GM19239 (cell line): ENCODE measurements at regions not wholly inside any gene's neighbourhood (a gene's known extent, or its start where the extent isn't known, plus 50 kb on each side); places are given as distances from the start of the nearest gene placed in this dataset.

Source experiments
- DNase-seq: peaks from one replicate; pipeline ENCODE4 v3.0.0; 2011; ENCODE audit warnings: low spot score; ENCODE audit not compliant: insufficient read length
- FAIRE-seq: peaks from 2 replicates; lab custom pipeline; 2011; peaks lifted over from hg19 to GRCh38; lab: Jason Lieb, UNC

DNA sequence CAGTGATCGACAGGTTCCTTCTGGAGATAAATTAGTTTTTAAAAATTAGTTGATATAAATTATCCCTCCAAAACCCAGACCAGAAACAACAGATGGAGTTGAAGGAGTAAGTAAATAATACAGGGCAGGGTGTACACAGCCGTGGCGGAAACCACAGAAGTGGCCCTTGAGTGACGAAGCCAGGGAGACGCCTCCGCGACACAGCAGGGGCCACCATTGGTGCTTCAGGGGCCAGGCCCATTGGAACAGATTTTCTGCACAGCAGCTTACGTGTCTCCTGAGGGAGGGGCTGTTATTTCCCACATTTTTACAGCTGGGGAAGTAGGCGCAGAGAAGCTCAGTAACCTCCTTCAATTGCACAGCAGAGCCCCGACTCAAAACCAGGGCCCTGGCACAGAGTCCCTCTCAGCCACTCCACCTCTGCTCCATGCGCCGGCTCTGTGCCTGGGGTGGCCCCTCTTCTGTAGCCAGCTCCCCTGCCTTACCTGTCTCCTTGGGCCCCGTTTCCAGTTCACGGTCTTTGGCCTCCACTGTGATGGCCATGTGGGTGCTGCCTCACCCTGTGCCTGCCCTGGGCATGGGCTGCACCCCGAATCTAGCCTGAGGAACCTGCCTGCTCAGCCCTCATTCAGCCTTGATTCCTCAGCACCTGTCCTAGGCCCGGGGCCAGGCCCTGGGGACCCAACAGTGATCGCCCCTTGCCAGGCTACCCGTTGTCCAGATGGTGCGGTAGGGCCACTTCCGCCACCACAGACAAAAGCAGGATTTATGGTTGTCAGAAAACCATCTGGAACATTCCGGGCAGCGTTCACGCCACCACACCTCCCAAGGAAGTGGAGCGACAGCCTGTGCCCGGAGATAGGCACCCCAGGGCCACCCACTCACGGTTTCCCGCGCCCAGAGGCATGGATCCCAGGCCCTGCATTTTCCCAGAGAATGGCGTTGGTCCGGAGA lies 128.5 kb upstream of the GSE1 start:
- FAIRE-seq (no peak), DNase-seq (no peak)

DNA sequence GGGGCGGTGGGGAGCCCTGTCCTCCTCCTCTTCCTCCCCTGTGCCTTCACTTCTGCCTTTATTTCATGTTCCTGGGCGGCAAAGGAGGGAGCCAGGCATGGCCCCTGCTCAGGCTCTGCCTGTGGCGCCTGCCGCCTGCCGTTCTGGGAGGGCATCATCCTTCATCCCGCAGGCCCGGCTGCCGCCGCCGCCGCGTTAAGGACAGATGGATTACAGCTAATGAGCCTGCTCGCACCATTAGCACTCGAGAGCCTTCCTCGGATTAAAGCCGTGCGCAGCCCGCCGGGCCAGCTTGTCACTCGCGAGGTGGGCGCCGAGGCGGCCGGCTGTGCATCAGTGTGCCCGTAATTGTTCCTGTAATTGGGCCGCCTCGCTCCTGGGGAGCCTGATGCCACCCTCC lies 127.7 kb upstream of the GSE1 start:
- no peak for DNase-seq

DNA sequence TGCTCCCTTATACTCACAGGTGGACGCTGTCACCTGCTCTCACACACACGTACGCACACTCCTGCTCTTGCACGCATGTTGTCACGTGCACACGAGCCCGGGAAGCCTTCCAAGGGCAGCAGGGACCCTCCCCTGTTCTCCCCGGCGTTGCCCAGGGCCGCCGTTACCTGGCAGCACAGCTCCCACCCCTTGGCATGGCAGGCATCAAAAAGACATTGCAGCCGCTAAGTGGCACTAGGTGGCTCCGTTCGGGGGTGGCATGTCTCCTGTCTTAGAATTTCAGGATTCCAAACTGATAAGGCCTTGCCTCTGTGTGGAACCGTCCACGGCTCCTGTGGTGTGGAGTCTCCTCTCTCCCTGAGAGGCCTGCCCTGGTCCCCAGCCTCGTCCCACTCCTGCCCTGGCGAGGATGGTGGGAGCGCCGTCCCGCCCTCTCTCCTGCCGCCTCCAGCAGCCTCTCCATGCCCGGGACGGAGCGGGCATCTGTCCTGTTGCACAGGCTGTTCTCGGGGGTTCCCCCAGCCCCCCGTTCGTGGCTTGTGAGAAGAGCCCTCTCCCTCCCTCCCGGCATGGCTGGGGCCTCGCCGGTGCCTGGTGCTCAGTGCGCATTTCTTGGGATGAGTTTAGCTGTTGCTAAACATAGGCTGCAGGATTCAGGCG lies 126.7 kb upstream of the GSE1 start:
- DNase-seq (no peak), FAIRE-seq (no peak)

More for the DNA sequence above, 127.7 kb upstream of the GSE1 start:
- no peak for FAIRE-seq

GRCh38 chr16:85488414-85488813 lies 124.7 kb upstream of the GSE1 start:
- no peak for DNase-seq
- FAIRE-seq = no peak

DNA sequence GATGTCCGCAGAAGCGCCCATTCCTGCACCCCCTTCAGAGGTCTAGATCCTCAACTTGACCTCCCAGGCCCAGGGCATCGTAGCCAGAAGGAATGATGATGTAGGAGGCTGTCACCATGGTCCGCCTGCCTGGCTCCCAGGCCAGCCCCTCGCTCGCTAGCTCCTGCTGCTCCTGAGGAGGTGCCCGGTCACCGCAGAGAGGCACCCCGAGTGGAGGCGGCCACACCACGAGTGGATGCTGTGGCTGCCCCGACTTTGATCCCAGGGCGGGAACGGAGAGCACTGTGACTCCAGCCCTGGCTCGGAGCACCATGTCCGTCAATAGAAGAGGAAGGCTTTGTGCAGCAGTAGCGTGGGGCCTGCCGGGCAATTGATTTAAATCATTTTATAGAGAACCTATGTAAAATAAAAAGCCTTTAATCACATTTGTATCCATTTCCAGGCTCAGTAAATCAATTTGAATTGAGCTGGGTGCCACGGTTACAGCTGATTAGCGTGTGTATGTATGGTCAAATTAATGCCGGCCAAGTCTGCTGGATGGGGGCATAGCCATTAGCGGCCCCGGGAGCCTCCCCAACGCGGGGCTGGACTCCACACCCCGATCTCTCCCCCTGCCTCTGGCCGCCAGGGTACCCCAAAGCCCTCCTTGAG lies 122.6 kb upstream of the GSE1 start:
- FAIRE-seq (no peak), DNase-seq (no peak)

DNA sequence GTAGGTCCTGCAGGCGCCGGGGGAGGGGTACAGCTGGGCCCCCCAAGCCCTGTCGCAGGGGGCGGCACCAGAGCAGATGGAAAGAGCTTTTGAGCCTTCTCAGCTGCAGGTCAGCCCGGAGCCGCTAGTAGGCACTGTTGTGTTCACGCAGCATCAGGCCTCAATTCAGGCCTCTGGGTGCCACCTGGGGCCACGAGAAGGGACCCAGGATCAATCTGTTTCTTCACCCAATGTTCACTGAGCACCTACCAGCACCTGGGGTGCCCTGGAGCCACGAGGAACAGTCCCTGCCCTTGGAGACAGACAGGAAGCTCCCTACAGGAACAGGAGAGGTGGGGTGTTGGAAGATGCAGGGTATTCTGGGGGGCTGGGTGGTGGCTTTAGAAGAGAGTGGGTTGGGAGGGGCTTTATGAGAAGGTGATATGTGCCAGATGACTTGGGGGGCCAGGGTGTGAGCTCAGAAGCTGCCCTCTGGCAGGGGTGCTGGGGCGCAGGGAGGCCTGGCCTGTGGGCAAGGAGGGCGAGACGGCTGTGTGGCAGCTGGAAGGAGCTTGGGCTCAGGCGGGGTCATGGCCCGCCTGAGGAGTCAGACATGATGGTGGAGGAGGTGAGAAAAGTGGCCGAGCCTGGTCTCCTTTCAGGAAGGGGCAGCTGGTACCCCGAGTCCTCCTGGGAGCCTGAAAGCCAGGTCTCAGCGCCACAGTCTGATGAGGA lies 121.9 kb upstream of the GSE1 start:
- FAIRE-seq = no peak
- DNase-seq = peak; percentile 82

DNA sequence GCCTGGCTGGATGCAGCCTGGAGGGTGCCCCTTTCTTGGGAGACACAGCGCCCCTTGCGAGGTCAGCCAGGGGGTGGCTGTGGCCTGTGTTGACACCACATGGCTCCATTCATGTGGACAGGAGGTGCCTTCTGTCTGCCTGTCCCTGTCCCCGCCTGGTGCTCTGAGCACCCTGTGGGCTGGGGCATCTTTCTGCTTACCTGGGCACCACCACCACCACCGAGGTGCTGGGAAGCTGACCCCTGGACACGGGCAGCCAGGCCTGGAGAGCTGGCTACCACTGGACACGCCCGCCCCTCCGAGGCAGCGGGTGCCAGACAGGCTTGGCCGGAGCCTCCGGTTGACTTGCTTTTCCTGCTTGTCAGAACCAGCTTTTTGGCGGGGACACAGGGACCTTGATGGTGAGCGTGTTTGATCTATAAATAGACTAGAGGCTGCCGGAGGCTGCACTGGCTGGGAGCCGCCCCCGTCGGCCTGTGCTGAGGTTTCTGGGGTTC lies 121.3 kb upstream of the GSE1 start:
- no peak for DNase-seq
- FAIRE-seq = no peak

GRCh38 chr16:85492295-85492864 lies 120.7 kb upstream of the GSE1 start:
- no peak for FAIRE-seq
- no peak for DNase-seq

- no peak for DNase-seq
- FAIRE-seq = no peak
Observed at GRCh38 chr16:85494315-85494714, 118.8 kb upstream of the GSE1 start.

DNA sequence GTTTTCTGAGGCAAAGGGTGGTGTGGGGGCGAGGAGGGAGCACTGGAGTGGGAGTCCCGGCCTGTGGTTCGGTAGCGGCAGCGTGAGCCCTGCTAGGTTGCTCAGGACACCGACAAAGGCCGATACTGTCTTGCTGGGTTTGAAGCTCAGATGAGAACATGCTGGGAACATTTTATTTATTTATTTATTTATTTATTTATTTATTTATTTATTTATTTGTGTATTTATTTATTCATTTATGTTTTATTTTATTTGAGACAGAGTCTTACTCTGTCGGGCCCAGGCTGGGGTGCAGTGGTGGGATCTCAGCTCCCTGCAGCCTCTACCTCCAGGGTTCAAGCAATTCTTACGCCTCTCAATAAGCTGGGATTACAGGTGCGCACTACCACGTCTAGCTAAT lies 117.9 kb upstream of the GSE1 start:
- FAIRE-seq (no peak), DNase-seq (no peak)

- FAIRE-seq = no peak
Observed at GRCh38 chr16:85495823-85496538, 117.1 kb upstream of the GSE1 start.

DNA sequence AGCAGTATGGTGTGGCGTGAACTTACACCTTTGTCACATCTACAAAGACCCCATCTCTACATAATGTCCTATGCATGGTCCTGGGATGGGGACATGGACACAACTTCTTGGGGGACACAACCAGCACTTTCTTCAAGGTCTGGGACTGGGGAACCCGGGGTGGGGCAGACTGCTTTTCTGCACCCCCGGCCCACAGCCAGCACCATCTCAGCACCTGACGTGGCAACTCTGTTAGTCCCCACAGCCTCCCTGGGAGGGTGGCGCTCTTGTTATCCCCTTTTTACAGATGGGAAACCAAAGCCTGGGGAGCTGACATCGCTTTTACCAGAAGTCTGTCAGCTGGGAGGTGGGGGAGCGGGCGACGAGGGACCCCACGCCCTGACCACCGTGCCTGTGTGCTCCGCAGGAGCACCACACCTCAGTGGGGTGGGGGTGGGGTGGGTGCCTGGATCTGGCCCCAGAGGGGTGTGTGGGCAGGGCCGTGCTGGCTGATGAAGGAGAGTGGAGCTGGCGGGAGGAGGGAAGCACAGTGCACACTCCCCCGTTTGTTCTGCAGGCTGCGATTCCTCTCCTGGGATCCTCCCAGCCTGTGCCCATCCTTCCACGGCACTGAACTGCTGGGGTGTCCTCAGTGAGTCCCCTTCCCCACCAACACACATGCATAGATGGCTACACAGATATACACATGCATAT lies 115.4 kb upstream of the GSE1 start:
- FAIRE-seq = no peak

More at GRCh38 chr16:85495823-85496538, 117.1 kb upstream of the GSE1 start:
- no peak for DNase-seq

GRCh38 chr16:85498607-85499006 lies 114.5 kb upstream of the GSE1 start:
- FAIRE-seq (no peak), DNase-seq (no peak)

More for the DNA sequence above, 115.4 kb upstream of the GSE1 start:
- DNase-seq = no peak

DNA sequence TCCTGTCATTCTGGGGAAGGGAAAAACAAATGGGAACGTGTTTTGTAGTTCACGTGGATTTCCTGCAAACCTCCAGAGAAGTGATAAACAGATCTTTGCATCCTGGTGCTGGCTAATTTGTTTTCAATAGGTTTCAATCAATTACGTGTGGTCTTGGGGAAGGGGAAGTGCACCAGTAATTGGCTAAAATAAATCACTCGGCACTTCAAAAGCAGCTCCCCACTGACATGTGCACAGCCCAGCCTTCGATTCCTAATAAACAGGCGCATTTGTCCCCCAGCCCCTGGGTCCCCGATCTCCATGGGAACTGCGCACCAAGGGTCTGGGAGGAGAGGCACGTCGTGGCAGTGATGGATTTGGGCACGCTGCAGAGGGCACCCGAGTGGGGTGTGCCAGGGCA lies 112.9 kb upstream of the GSE1 start:
- DNase-seq (no peak), FAIRE-seq (no peak)

GRCh38 chr16:85501900-85502299 lies 111.2 kb upstream of the GSE1 start:
- no peak for FAIRE-seq
- DNase-seq = no peak

- DNase-seq (no peak), FAIRE-seq (no peak)
Observed at GRCh38 chr16:85502357-85502756, 110.8 kb upstream of the GSE1 start.

GRCh38 chr16:85503679-85504231 lies 109.4 kb upstream of the GSE1 start:
- DNase-seq (no peak), FAIRE-seq (no peak)

DNA sequence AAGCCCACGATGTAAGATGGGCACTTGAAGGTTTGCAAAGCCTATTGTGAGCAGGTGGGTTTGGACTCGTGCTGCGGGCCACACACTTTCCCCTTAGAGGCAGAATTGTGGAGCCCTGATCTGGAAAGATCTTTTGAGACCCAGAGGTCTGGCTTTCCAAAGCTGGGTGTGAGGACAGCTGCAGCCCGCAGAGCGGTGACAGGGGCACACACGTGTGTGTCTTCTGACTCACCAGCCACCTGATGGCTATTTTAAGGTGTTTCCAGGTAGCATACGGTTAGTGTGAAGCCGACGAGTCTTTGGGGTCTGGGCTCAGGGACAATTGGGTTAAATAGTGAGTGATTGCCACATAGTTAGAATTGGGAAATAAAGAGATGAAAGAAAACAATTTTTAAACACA lies 108.9 kb upstream of the GSE1 start:
- DNase-seq (no peak), FAIRE-seq (no peak)
